Liver (tissue), 3 donors: ENCODE measurements at regions not wholly inside any gene's neighbourhood (a gene's known extent, or its start where the extent isn't known, plus 50 kb on each side); places are given as distances from the start of the nearest gene placed in this dataset.

Experiments
- CTCF ChIP-seq: fragments of 150-350 bp; IDR thresholded peaks from 2 replicates; pipeline ENCODE4 v1.5.1; 2017; ENCODE audit warnings: improper control_type of control experiment, low read depth, low read length; ENCODE audit not compliant: missing input control
- EGR1 ChIP-seq, 2 donors: IDR thresholded peaks; 2 replicates each; pipeline ENCODE4 v1.6.1; 2016 to 2018; ENCODE audit warnings: antibody characterized with exemption in 2 of 2, low read depth in 2 of 2
- FOXA1 ChIP-seq: IDR thresholded peaks from 2 replicates; pipeline ENCODE4 v1.6.1; 2016; ENCODE audit warnings: antibody characterized with exemption
- HNF4A ChIP-seq, 2 donors: conservative IDR thresholded peaks; 2 replicates each; pipeline ENCODE4 v1.6.1; 2016; ENCODE audit warnings: antibody characterized with exemption in 2 of 2, mild to moderate bottlenecking in 2 of 2
- MAX ChIP-seq: IDR thresholded peaks from 2 replicates; pipeline ENCODE4 v1.6.1; 2016; ENCODE audit warnings: antibody characterized with exemption
- RAD21 ChIP-seq, 2 donors: IDR thresholded peaks; 2 replicates each; pipeline ENCODE4 v1.6.1; 2016; ENCODE audit warnings: antibody characterized with exemption in 2 of 2, mild to moderate bottlenecking in 2 of 2
- REST ChIP-seq: IDR thresholded peaks from 2 replicates; pipeline ENCODE4 v1.6.1; 2016; ENCODE audit warnings: antibody characterized with exemption, mild to moderate bottlenecking
- TAF1 ChIP-seq: conservative IDR thresholded peaks from 2 replicates; pipeline ENCODE4 v1.6.1; 2016; ENCODE audit warnings: antibody characterized with exemption, mild to moderate bottlenecking
- YY1 ChIP-seq: IDR thresholded peaks from 2 replicates; pipeline ENCODE4 v1.6.1; 2016; ENCODE audit warnings: antibody characterized with exemption, mild to moderate bottlenecking
- donor health status: healthy.
- donor health status: healthy.

GRCh38 chr18:70448588-70448987 lies 159.7 kb downstream of the SOCS6 start:
- TF ChIP-seq RAD21 (IDR thresholded peaks at IDR 0.05) (no peak), MAX (no peak), YY1 (no peak), CTCF (no peak), REST (no peak), EGR1 (IDR thresholded peaks at IDR 0.05; ENCODE audit: low read depth in 2 of 2) (no peak), HNF4A (conservative IDR thresholded peaks at IDR 0.05) (no peak), TAF1 (no peak), FOXA1 (no peak)
